ENCODE measurements at regions not wholly inside any gene's neighbourhood (a gene's known extent, or its start where the extent isn't known, plus 50 kb on each side); places are given as distances from the start of the nearest gene placed in this dataset.

- peaks cover 4% of the 10 kb centered on the region for H3K27me3 ChIP-seq (ENCODE audit: control insufficient read depth, insufficient read depth, low read length)
- TF ChIP-seq CHD1 (IDR thresholded peaks at IDR 0.05; ENCODE audit: low read depth, low read length) = no peak
- TF ChIP-seq CTCF (conservative IDR thresholded peaks at IDR 0.05; ENCODE audit: low read depth, low read length) = no peak
- no peak for TF ChIP-seq MAFK (IDR thresholded peaks at IDR 0.05; ENCODE audit: low read depth, low read length)
- no peak for TF ChIP-seq BHLHE40 (IDR thresholded peaks at IDR 0.05; ENCODE audit: low read depth, low read length)
- TF ChIP-seq RCOR1 (IDR thresholded peaks at IDR 0.05; ENCODE audit: insufficient replicate concordance, low read length) = no peak
- TF ChIP-seq RFX5 (IDR thresholded peaks at IDR 0.05; ENCODE audit: low read depth, low read length) = no peak
- no peak for TF ChIP-seq SMC3 (IDR thresholded peaks at IDR 0.05; ENCODE audit: low read depth, low read length)
- TF ChIP-seq MXI1 (IDR thresholded peaks at IDR 0.05; ENCODE audit: borderline replicate concordance, low read depth, low read length) = no peak
- no peak for TF ChIP-seq CEBPB (IDR thresholded peaks at IDR 0.05; ENCODE audit: low read depth, low read length)
- TF ChIP-seq ELK1 (IDR thresholded peaks at IDR 0.05; ENCODE audit: borderline replicate concordance, low read depth, low read length) = no peak
- intact Hi-C loops (cut with micrococcal nuclease) (no loop called here), dilution Hi-C loops (cut with HindIII; ENCODE audit: low sequenced_read_pairs, unreplicated experiment) (no loop called here), in situ Hi-C loops (cut with MboI; ENCODE audit: low sequenced_read_pairs) (no loop called here)
- no peak overlapping the region for H2AK5ac ChIP-seq (ENCODE audit: low read depth, low read length)
- H4K8ac ChIP-seq (ENCODE audit: low read depth in 2 of 2, low read length in 2 of 2) = no peak overlapping the region
- POLR2A ChIA-PET (ENCODE audit: unreplicated experiment) = no interaction called here
- H2AFZ ChIP-seq (replicated peaks; ENCODE audit: low read length, poor library complexity) = no peak overlapping the region
- 61% methylated on average over 3 of the region's 11 CpGs; no CpG with 5 or more reads in 1 of the 2 experiments for WGBS, 2 experiments (ENCODE audit: extremely low coverage in 2 of 2, insufficient read length in 1 of 2)
- H2BK15ac ChIP-seq (ENCODE audit: low read depth, low read length) = no peak overlapping the region
- BruUV-seq (replicated peaks) = no TSS peak
- H2AK9ac ChIP-seq (replicated peaks; ENCODE audit: low read depth, low read length, poor library complexity) = no peak overlapping the region
- H2BK20ac ChIP-seq (ENCODE audit: low read depth, low read length) = no peak overlapping the region
- H3K56ac ChIP-seq (ENCODE audit: extremely low read depth, insufficient read depth, low read length) = no peak overlapping the region
- H3K4me2 ChIP-seq (ENCODE audit: low read depth, low read length) = no peak overlapping the region
- no peak overlapping the region for H2BK5ac ChIP-seq (ENCODE audit: low read depth, low read length, poor library complexity, severe bottlenecking)
- H4K20me1 ChIP-seq (ENCODE audit: insufficient read depth, low read length) = no peaks in the 10 kb centered on the region
- H3K18ac ChIP-seq (ENCODE audit: low read depth, low read length) = no peak overlapping the region
- no peak overlapping the region for H2BK120ac ChIP-seq (ENCODE audit: low read depth, low read length)
- no peaks in the 10 kb centered on the region for H3K9me3 ChIP-seq (ENCODE audit: control insufficient read depth, insufficient read depth, low read length)
- CTCF ChIA-PET = no interaction called here
- H3K9ac ChIP-seq (ENCODE audit: low read depth, low read length) = no peak overlapping the region
- no peaks in the 10 kb centered on the region for H3K9me1 ChIP-seq (ENCODE audit: insufficient read depth, low read length)
- ATAC-seq (ENCODE audit: low read depth) = no peak
- no peak overlapping the region for H3K27ac ChIP-seq (ENCODE audit: insufficient read depth, low read length)
- H4K5ac ChIP-seq (ENCODE audit: low read depth, low read length) = no peak overlapping the region
- no peaks in the 10 kb centered on the region for H3K4me1 ChIP-seq (ENCODE audit: control insufficient read depth, insufficient read depth, low read length)
- H4K91ac ChIP-seq (ENCODE audit: insufficient read depth, low read depth, low read length) = no peak overlapping the region
- H3K4me3 ChIP-seq (ENCODE audit: insufficient read depth, low read depth, low read length) = no peak overlapping the region
- DNase-seq = no peak
- no peak overlapping the region for H3K14ac ChIP-seq (replicated peaks; ENCODE audit: low read depth, low read length)
- no peaks in the 10 kb centered on the region for H3K79me1 ChIP-seq (ENCODE audit: low read depth in 1 of 2, low read length in 2 of 2)
- H3K36me3 ChIP-seq (ENCODE audit: control insufficient read depth, insufficient read depth, low read length) = no peaks in the 10 kb centered on the region
- no peak overlapping the region for H3K4ac ChIP-seq (ENCODE audit: low read depth, low read length)
- no peak overlapping the region for H3K23ac ChIP-seq (ENCODE audit: low read depth, low read length)
These were observed 155.0 kb downstream of the CDH26 start for GRCh38 chr20:60113024-60113724.
